ENCODE measurements at regions not wholly inside any gene's neighbourhood (a gene's known extent, or its start where the extent isn't known, plus 50 kb on each side); places are given as distances from the start of the nearest gene placed in this dataset.

DNA sequence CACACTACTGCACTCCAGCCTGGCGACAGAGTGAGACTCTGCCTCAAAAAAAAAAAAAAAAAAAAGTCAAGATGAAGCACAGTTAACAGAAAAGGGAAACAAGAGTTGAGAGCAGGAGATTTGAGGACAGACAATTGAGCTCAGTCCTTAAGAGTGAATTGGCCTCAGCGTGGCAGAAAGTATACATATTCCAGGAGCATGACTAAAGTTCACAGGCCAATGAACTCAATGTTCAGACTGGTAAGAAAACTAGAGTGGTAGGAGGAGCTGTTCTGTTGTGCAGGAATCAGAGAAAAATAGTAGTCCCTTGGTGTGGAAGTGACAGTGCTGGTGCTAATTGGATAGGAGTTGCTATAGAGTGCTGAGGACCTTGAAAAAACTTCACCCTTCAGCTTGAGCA is 60.0 kb downstream of the NRN1 start:
- no peak for DNase-seq (ENCODE audit: low read depth)

DNA sequence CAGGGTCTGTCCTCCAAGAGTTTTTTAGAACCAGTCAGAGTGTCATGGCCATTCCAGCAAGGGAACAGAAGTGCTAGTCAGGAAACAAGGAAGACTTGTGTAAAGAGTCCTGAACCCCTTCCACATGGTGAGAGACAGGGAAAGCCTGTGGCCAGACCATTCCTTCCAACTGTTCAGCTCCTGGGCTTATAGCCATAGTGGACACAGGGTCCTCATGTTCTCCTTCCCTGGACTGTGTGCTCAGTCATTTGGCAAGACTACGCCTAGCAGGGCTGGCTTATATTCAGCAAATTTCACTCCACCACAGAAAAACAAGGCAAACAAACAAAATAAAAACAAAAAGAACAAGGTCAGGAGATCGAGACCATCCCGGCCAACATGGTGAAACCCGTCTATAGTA is 60.5 kb downstream of the NRN1 start:
- DNase-seq (ENCODE audit: low read depth), result no peak

DNA sequence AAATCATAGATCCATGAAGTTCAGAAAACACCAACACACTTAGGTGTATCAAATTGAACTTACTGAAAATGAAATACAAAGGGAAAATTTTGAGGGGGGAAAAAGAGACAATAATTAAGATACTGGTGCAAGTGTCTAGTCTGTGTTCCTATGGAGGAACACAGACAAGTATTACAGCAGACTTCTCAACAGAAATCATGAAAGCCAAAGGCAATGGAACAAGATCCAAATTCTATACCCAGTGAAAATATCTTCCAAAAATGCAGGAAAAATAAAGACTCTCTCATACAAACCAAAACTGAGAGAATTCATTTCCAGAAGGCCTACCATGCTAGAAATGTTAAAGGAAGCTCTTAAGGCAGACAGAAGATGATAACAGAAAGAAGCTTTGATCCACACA is 63.1 kb downstream of the NRN1 start:
- no peak for DNase-seq (ENCODE audit: low read depth)

DNA sequence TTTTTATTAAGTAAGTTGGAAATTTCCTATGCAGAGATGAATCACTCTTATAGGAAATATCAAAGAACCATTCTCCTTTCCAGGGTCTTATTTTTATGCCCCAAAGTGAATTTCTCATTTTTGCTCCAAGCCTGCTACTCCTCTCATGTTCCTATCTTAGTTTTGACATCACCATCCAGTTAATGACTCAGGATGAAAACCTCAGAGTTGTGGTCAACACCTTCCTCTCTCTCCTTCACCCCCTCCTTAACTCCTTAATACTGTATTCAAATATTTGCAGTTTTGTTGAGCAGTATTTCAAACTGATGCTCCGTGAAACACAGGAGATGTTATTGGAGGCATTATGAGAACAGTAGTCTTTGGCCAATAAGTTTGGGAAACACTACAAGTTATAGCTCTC is 64.1 kb downstream of the NRN1 start:
- no peak for DNase-seq (ENCODE audit: low read depth)

DNA sequence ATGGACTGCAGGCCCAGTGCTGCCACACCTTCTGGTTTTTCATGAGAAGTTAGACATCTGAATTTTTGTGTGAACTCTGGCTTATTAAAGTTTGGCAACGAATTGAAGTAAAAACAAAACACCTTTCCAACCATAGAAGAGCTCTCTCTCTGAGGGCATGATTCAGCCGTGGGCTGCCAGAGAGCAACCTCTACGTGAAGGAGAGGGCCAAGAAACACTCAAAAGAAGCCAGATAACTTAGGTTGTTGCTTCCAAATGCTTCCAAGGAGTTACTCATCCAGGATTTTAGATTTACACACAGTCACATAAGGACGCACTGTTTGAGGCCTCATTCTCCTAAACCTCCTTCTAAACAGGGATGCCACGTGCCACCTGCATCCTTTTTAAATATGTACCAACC is 65.5 kb downstream of the NRN1 start:
- no peak for DNase-seq (ENCODE audit: low read depth)

DNA sequence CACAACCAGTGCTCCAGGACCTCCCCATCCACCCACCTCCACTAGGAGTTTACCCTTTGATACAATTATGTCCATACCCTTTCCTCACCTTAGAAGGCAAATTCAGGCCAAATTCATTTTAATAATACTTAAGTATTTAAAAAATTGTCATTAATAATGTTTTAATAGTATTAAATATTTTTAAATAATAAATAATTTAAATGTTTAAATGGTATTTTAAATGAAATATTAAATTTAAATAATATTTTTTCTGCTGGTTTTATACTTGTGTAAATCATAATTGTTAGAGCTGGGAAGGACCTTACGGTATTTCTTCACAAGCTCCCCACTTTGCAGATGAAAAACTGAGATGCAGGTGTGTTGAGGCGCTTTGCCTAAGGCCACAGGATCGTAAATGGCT is 67.8 kb downstream of the NRN1 start:
- DNase-seq (ENCODE audit: low read depth), result no peak

DNA sequence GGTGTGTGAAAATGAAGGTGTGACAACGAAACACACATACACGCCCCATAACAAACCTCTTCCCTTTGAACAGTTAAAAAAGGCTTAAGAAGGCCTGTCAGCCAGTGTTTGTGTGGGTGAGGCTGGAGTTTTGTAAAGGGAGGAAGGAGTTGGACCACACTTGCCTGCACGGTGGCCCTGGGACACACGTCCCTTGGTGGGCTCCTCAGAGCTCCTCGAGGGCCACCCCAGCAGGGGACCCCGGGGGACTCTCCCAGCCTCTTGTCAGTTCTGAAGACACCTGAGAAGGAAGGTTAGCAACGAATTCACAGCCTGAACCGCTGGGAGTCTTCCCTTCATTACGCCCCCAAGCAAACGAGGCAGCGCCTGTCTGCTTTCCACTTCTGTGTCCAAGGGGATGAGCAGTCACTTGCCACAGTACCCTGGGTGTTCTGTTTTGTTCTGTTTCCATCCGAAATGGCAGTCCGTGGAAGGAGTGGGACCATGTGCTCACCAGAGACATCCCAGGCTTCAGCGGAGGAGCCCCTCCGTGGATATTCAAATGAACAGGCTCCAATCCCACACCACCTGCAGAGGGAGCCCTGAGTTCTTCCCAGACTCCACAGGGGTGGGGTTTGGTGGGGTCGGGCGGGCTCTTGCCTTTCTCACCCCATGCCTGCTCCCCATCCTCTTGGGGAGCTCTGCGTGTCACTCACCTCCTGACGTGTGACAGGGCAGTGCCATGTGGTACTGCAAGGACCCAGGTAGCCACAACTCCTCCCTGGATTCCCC is 68.6 kb downstream of the NRN1 start:
- no peak for DNase-seq (ENCODE audit: low read depth)

DNA sequence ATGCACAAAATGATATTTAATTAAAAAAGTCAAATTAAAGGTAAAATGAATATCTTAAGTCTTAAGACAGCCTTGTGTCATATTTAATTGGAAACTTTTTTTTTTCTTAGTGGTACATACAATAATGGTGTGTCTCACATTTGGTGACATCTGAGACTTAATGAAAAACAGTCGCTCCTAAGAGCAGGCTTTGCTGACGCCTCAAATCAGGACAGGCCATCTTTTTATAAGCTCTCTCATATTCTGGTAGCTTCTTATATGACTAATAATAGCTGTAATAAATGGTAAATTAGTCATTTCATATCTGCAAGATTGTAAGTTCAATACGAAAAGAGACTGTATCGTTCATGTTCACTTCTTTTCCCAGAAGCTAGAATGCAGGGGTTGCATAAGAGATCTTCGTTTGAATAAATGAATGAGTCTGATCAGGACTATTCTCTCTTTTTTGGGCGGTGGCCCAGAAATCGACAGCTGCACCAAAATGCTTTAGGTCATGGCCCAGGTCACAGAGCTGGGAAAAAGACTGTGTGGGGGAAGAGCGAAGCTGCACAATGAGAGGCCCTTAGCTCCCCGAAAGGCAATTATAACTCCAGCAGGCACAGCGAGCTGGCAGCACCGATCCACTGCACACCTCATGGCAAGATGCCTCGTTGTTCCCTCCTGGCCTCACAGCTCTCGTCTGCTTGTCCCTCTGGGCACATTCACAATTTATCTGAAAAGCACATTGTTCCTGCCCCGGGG is 69.4 kb downstream of the NRN1 start:
- DNase-seq (ENCODE audit: low read depth), result no peak

DNA sequence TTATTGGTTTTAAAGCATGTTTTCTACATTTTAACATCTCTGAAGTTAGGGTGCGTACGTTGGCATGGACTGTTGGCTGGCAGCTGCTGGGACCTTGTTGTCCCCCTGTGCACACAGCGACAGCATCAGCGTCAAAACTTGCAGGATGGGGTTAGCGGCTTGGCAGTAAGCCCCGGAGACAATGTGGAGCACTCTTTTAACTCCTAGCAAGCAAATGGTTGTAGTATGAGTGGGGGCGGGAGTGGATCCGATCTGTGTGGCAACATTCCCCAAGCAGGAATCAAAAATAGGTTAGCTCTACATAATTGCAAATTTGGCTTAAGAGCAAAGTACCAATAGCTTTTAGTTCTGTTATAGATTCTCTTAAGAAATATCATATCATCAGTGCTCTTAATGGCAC is 70.1 kb downstream of the NRN1 start:
- no peak for DNase-seq (ENCODE audit: low read depth)

DNA sequence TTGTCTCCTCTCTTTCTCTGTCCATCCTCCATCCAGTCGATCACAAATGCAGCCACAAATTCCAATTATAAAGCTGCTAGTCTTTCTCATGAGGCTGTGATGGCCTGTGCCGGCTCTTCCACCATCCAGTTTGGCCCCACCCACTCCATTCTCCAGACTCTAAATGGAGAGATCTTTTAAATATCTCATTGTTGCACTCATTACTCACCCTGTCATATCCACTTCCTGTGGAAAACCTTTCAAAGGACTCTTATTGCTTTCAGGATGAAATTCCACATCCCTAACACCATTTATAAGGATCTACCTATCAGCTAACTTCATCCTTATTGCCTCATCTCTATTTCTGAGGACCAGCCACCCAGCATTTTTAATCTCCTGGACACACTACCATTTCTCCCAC is 70.6 kb downstream of the NRN1 start:
- no peak for DNase-seq (ENCODE audit: low read depth)

DNA sequence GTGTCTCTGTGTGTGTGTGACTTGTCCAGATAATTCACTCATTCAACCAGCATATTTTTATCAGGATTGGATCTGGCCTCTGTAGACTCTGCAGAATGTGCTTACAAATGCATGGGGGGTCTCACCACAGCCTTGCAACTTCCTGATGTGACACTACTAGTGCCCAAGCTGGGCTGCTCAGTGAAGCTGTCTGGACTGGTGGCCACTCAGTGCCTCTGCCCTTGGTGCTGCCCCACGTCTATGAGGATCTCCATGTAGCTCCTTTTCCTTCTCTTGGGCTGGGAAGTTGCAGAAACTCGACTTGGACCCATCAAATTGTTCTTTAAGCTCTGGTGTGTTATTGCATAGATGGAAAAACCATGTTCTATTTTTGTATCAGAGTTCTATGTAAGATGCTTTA is 75.8 kb downstream of the NRN1 start:
- no peak for DNase-seq (ENCODE audit: low read depth)

DNA sequence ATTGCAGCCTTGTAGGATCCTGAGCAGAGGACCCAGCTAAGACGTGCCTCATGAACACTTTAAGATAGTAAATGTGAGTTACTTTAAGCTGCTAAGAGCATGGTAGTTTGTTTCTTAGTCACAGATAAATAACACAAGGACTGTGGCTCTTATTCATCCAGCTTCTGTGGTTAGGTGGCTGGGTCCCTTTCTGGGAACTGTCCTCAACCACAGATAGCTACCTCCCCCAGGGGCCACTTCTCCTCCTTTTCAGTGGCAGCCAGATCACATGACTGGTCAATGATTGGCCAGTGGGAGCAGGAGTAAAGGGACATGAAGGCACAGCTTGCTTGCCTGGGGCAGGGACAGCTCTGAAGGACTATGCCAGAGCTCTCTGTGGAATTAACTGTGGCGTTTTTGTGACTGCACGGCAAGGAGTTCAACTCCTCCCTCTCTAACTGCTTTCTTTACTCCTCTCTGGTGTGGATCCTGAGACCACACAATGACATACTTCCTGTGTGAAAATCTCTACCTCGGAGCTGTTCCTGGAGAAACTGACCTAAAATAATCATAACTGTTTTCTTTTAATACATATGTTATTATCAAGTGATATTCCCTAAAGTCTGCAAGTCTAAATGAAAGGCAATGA is 76.5 kb downstream of the NRN1 start:
- no peak for DNase-seq (ENCODE audit: low read depth)

DNA sequence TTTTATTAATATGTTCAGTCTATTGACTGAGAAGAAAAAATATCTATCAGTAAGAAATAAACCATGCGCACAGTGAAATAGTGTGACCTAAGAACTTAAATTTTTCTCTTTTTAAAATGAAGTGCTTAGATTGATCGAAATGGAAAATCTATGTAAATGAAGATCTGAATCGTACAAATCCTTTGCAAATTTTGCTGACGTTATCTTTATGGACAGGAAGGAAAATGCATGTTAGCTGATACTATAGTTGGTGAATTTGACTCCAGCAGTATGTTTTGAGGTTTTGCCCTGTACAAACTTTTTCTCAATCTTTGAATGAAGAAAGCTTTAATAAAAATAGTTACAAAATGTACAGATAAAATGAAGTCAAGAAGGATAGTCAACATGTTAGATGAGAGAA is 82.9 kb downstream of the NRN1 start:
- DNase-seq (ENCODE audit: low read depth), result no peak

DNA sequence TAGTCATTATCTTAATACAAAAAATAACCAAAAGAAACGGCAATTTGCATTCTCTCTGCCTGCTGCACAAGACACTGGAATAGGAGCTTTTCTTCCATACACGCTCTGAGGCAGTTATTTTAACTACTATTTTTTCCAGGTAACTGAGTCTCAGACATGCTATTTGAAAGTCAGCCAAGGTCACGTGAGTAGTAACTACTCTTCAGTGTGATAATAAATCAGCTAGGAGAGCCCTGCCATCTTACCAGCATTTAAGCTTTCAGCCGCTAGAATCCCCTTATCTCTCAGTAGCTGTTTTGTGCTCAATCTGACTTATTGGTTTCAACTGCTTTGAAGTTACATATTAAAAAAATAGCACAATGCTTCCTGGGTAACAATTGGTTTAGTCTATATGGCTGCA is 84.5 kb downstream of the NRN1 start:
- no peak for DNase-seq (ENCODE audit: low read depth)

DNA sequence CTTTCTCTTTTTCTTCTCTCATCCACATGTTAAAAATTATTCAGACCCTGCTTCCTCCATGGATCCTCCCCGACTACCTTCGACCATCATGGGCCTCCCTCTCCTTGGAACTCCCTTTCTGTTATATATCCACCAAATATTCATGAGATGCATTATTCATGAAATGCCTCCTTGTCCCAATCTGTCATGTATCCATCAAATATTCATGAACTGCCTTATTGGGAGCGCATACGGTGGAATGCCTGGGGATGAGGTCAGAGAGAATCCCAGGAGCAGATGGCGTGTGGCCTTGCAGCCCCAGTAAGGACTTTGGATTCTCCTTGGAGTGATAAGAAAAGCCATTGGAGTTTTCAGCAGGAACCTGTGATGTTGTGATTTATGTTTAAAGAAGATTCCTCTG is 97.0 kb downstream of the NRN1 start:
- no peak for DNase-seq (ENCODE audit: low read depth)

DNA sequence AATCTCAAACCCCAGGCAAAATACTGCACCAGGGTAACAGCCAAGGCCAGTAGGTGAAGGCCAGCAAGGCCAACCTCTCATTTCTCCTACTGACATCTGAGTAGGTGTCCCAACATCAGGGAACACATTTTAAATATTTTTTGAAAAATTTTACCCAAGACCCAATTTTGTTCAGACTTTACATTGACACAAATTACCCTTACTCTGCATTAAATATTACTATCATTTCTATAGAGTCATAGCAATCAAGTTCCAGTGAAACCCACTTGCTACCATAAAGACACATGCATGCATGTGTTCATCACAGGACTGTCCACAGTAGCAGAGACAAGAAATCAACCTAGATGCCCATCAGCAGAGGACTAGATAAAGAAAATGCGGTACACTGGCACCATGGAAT is 99.9 kb downstream of the NRN1 start:
- DNase-seq (ENCODE audit: low read depth), result no peak

DNA sequence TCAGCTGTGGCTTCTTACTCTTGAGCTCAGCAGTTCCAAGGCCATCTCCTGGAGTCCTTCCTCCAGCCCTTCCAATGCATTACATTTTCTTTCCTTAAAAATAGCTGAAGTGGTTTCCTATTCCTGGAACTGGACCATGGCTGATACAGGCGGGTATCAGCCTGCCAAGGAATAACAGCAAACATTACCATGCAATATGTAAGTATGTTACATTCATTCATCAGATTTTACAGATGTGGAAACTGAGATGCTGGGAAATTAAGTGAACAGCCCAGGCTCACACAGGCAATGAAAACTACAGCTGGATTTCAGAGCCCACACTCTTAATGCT is 100.4 kb downstream of the NRN1 start:
- DNase-seq (ENCODE audit: low read depth), result no peak

DNA sequence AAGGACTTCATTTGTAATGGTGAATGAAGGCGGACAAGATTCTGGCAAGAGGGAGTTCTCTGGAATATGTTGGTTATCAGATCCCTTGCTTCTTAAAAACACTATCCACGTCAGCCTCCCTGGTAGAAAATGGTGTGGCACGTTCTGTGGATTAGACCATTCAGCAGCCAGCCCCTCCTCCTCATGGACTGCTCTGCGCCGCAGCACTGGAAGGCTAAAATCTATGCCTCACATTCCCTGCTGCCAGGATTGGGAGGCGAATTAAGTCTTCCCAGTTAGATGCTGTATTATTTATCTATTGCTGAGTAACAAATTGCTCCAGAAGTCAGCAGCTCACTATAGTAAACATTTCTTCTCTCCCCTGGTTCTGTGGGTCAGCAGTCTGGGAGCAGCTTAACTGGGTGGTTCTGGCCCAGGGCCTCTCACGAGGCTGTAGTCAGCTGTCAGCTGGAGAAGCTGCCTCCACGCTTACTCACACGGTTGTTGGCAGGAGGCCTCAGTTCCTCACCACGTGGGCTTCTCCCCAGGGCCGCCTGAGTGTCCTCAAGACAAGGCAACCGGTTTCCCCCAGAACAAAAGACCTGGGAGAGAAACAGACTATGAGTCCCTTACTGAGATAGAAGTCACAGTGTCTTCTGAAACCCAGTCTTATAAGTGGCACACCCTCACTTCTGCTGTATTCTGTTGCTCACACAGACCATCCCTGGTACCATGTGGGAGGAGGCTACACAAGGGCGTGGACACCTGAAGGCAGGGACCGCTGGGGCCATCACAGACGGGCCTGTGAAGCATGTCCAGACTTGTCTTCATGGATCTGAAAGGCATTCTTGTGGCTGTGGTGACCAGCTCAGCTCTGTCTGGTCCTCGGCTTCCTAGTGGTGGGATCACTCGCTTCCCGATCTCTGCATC is 101.0 kb downstream of the NRN1 start:
- no peak for DNase-seq (ENCODE audit: low read depth)

DNA sequence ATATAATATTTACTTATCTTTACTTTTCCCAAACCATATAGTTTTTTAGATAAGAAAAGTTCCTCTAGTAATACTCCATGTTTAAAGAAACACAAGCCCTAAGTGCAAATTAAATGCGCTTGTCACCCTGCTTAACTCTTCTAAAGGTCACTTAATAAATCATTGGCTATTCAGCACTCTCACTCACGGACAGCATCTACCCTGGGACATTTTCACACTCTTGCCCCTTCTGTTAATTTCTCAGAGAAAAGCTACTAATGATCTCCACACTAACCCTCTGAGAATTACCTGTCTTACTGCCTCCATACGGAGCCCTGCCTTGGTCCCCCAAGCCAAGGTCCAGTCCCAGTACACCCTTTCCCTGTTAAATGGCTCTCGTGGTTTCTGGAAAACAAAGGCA is 102.2 kb downstream of the NRN1 start:
- no peak for DNase-seq (ENCODE audit: low read depth)

DNA sequence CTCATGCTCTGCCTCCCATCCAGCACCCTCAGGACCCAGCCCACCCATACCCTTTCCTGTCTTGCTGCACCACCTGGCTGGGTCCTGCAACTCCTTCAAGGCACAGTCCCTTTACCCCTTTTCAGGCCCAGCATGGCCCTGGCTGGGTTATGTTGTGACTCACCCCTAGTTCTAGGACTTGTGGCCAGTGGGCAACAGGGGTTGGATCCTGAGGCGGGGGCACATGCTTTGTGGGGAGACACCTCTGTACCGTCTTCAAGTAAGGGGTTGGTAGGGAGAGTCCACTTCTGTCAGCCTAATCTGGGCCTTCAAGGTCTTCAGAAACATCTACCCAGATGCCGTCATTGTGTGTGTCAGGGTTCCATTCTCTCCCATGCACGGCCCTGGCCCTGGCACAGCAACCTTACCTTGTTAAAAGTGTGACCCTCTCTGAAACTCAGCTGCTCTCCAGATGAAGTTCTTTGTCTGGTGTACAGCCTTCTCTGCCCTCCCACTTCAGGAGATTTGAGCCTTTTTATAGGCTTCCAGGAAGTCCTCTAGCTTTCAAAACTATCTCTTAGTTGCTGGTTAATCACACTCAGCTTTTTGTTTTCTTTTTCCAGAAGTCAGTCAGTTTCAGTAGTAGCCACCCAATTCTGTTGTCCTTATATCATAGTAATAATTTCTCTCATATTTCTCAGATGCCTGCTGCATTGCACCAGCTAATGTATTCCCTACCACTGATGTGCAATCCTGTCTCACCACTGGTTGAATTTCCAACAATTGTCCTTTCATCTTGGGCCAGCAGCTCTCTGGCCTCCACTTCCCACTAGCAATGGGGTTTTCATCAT is 107.3 kb downstream of the NRN1 start:
- no peak for DNase-seq (ENCODE audit: low read depth)

DNA sequence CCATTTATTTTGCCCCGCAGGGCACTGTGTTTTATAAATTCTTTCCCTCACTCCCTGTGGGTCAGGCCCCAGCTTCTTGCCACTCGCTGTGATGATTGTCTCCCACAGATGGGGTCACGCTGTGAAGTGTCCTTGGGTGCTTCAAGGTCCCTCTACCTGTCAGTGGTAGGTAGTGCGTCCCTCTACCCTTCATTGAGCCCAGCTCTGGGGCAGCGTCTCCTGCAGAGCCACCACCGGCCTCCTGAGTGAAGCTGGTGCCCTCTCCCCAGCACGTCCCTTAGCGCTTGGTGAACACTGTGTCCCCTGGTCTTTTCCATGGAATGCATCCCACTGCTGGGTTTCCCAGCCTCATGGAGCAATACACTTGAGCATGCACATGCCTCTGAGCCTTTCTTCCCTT is 108.2 kb downstream of the NRN1 start:
- DNase-seq (ENCODE audit: low read depth), result no peak

DNA sequence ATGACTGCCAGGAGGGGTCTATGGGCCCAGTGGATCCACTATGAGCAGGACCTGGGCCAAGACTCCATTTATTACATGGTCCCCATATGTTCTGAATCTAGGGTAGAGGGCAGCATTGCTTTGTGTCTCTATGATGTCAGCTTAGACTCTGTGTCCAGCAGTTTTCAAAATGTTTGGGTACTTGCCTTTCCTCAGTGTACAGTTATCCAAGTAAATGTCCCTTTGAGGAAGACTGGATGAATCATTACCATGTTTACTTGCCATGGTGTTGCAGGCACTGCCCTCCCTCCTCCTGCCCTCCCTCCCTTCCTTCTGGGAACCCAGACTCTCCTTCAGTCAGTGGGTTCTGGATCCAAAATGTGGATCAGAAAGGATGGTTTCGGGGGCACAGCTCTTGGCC is 108.6 kb downstream of the NRN1 start:
- no peak for DNase-seq (ENCODE audit: low read depth)

Data from stimulated activated CD8-positive, alpha-beta memory T cell treated with anti-CD3 and anti-CD28 coated beads, Interleukin-15, amount 100 ng/mL, for 24 hours (primary cell).